GM12875 (cell line): ENCODE measurements at regions not wholly inside any gene's neighbourhood (a gene's known extent, or its start where the extent isn't known, plus 50 kb on each side); places are given as distances from the start of the nearest gene placed in this dataset.

Experiments
- H3K4me3 ChIP-seq: one replicate; pipeline ENCODE4 v1.5.1; 2011; ENCODE audit warnings: low read depth, low read length, control low read depth
- CTCF ChIP-seq: IDR thresholded peaks from 2 replicates; pipeline ENCODE4 v1.5.1; 2011; ENCODE audit warnings: low read depth, mild to moderate bottlenecking, control low read depth, inconsistent platforms, low read length, moderate library complexity, borderline replicate concordance; ENCODE audit not compliant: insufficient read depth

- TF ChIP-seq CTCF = no peak
- no peak overlapping the region for H3K4me3 ChIP-seq
These were observed 138.3 kb upstream of the HABP2 start for GRCh38 chr10:113414543-113414942.

- no peak for TF ChIP-seq CTCF
- H3K4me3 ChIP-seq = no peak overlapping the region
These were observed 137.6 kb upstream of the HABP2 start for GRCh38 chr10:113415246-113415645.

- TF ChIP-seq CTCF = no peak
- no peak overlapping the region for H3K4me3 ChIP-seq
These were observed 132.7 kb upstream of the HABP2 start for GRCh38 chr10:113420057-113420732.

- no peak for TF ChIP-seq CTCF
- H3K4me3 ChIP-seq = no peak overlapping the region
These were observed 131.8 kb upstream of the HABP2 start for GRCh38 chr10:113420733-113421675.

- no peak overlapping the region for H3K4me3 ChIP-seq
- TF ChIP-seq CTCF = no peak
These were observed 130.5 kb upstream of the HABP2 start for GRCh38 chr10:113422371-113422770.

GRCh38 chr10:113423981-113424721 is 128.7 kb upstream of the HABP2 start:
- TF ChIP-seq CTCF = no peak
- no peak overlapping the region for H3K4me3 ChIP-seq

GRCh38 chr10:113425008-113425407 is 127.8 kb upstream of the HABP2 start:
- H3K4me3 ChIP-seq = no peak overlapping the region
- TF ChIP-seq CTCF = no peak
